ENCODE measurements at regions not wholly inside any gene's neighbourhood (a gene's known extent, or its start where the extent isn't known, plus 50 kb on each side); places are given as distances from the start of the nearest gene placed in this dataset.
"Not testable (repeated sequence)": the region's sequence is repeated elsewhere in the genome, so short reads cannot be mapped to it uniquely, and the experiment has no call there.

DNA sequence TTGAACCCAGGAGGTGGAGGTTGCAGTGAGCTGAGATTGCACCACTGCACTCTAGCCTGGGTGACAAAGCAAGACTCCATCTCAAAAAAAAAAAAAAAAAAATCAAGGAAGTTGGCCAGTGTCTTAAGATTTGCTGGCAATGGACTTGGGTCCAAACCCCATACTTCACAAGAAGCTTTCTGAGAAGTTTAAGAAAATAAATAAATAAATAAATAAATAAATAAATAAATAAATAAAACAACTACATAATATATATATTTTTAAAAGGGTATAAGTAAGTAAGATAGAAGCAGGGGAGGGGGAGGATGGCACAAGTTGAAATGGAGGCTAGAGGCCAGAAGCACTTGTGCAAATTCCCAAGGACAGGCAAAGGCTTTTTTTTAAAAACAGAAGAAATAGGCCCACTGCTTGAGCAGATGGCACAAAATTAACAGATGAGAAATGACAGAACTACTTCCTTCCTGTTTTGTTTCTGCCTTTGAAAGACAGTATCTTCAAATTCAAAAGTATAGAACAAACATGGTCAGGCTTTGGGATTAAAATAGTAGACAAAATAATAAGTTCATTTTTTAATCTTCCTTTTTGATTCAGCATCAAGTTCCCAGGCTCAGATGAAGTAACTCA, 287.7 kb downstream of the ALDH8A1 start:
- Histone ChIP-seq H3K9me3 (no peaks in the 10 kb centered on the region), H3K4me2 (no peak overlapping the region), H3K27ac (no peak overlapping the region; a peak in 1 of 6 replicates), H3K4me1 (peaks cover 32% of the 10 kb centered on the region), H3K4me3 (no peak overlapping the region)
- ChIA-PET POLR2A (interaction anchor here (0.7 kb wide), 1 partner anchor 547 kb away, joined by 5 read pairs; no protein-coding TSS in a partner anchor), CTCF (no interaction called here)
- TF ChIP-seq ZFP36 (IDR thresholded peaks at IDR 0.05; ENCODE audit: borderline replicate concordance, partially characterized antibody) = no peak
- peak; percentile 82 for TF ChIP-seq ZC3H11A (IDR thresholded peaks at IDR 0.05)
- TF ChIP-seq, protein P1, sequence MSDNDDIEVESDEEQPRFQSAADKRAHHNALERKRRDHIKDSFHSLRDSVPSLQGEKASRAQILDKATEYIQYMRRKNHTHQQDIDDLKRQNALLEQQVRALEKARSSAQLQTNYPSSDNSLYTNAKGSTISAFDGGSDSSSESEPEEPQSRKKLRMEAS (IDR thresholded peaks at IDR 0.05) = no peak
- no peak for TF ChIP-seq PHF8 (IDR thresholded peaks at IDR 0.05; ENCODE audit: borderline replicate concordance, low read depth)
- ATAC-seq (no peak), DNase-seq (ENCODE audit: low read depth in 1 of 2, low spot score in 1 of 2) (no peak), FAIRE-seq (no peak)

DNA sequence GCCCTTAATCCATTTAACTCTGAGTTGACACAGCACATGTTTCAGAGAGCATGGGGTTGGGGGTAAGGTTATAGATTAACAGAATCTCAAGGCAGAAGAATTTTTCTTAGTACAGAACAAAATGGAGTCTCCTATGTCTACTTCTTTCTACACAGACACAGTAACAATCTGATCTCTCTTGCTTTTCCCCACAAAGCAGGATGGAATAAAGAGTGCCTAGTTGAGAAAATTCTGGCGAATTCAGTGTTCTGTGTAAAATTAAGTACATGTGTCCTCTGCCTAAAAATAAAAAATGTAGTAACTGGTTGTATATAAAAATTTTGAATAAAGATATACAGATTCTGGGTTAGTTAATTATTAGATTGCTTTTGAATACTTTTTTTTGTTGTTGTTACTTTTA, 290.0 kb downstream of the ALDH8A1 start:
- POLR2A ChIA-PET; CTCF ChIA-PET; DNase-seq (ENCODE audit: low read depth in 1 of 2, low spot score in 1 of 2); ATAC-seq; FAIRE-seq; H3K4me3 ChIP-seq; H3K9me3 ChIP-seq: not testable (repeated sequence)
- TF ChIP-seq HOXB5 (CRISPR knock-in tag; IDR thresholded peaks at IDR 0.05) (peak; percentile 89), EHF (CRISPR knock-in tag; IDR thresholded peaks at IDR 0.05) (peak; percentile 90), FOXS1 (CRISPR knock-in tag; IDR thresholded peaks at IDR 0.05) (peak; percentile 84; the same call in 1 of the 2 replicates), HOXB13 (CRISPR knock-in tag; IDR thresholded peaks at IDR 0.05; ENCODE audit: low read depth) (peak; percentile 70; the same call in 1 of the 2 replicates), ZNF302 (CRISPR knock-in tag; IDR thresholded peaks at IDR 0.05) (peak; percentile 78; the same call in 1 of the 2 replicates)
- TF ChIP-seq, protein P2, sequence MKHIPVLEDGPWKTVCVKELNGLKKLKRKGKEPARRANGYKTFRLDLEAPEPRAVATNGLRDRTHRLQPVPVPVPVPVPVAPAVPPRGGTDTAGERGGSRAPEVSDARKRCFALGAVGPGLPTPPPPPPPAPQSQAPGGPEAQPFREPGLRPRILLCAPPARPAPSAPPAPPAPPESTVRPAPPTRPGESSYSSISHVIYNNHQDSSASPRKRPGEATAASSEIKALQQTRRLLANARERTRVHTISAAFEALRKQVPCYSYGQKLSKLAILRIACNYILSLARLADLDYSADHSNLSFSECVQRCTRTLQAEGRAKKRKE (CRISPR knock-in tag; IDR thresholded peaks at IDR 0.05; ENCODE audit: low read depth) = 0 out of 2 replicates have a peak, but pooled peaks have one; percentile 34
- peak overlapping the region; percentile 24; the same call in 2 of the 3 replicates for H3K4me2 ChIP-seq
- H3K27ac ChIP-seq = peak overlapping the region; percentile 37 to 65; a peak in 4 of 6 replicates
- 46% methylated on average over 1 of the region's 1 CpG for WGBS (ENCODE audit: missing lambda C conversion rate)
- H3K4me1 ChIP-seq = peaks cover 32% of the 10 kb centered on the region

DNA sequence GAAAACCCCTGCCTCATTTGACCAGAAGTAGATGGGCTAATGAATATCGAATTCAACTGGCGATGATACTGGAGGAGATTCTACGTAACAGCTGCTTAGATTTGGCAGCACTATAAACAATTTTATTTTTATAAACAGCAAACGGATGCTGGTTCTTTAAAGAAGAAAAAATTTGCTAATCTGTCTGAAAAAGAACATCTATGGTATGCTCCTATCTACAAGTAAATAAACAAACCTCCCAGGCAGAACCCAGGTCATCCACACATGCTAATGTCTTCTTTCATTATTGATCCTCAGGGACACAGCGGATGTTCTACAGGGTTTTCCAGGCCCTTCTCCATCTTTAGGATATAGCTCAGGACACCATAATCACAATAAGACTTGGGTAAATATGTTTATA, 291.3 kb downstream of the ALDH8A1 start:
- POLR2A ChIA-PET = no interaction called here
- ATAC-seq = no peak
- peaks cover 24% of the 10 kb centered on the region for H3K4me1 ChIP-seq
- DNase-seq (ENCODE audit: low read depth in 1 of 2, low spot score in 1 of 2) = no peak
- H3K4me2 ChIP-seq = peak overlapping the region; percentile 33; the same call in 1 of the 3 replicates
- CTCF ChIA-PET = no interaction called here
- H3K4me3 ChIP-seq = no peak overlapping the region
- FAIRE-seq = no peak
- 89% methylated on average over 5 of the region's 5 CpGs for WGBS (ENCODE audit: missing lambda C conversion rate)
- peak overlapping the region; percentile 41 to 65; a peak in 4 of 6 replicates for H3K27ac ChIP-seq
- TF ChIP-seq CEBPB (IDR thresholded peaks at IDR 0.05) (no peak), CHD2 (IDR thresholded peaks at IDR 0.05; ENCODE audit: low read length, partially characterized antibody) (no peak), EHMT2 (IDR thresholded peaks at IDR 0.05; ENCODE audit: low read depth) (no peak), NR3C1 (IDR thresholded peaks at IDR 0.05) (no peak), JUNB (IDR thresholded peaks at IDR 0.05) (no peak), FOSL2 (IDR thresholded peaks at IDR 0.05) (no peak), FOSL2 (CRISPR knock-in tag; IDR thresholded peaks at IDR 0.05) (no peak)
- TF ChIP-seq, protein P3, sequence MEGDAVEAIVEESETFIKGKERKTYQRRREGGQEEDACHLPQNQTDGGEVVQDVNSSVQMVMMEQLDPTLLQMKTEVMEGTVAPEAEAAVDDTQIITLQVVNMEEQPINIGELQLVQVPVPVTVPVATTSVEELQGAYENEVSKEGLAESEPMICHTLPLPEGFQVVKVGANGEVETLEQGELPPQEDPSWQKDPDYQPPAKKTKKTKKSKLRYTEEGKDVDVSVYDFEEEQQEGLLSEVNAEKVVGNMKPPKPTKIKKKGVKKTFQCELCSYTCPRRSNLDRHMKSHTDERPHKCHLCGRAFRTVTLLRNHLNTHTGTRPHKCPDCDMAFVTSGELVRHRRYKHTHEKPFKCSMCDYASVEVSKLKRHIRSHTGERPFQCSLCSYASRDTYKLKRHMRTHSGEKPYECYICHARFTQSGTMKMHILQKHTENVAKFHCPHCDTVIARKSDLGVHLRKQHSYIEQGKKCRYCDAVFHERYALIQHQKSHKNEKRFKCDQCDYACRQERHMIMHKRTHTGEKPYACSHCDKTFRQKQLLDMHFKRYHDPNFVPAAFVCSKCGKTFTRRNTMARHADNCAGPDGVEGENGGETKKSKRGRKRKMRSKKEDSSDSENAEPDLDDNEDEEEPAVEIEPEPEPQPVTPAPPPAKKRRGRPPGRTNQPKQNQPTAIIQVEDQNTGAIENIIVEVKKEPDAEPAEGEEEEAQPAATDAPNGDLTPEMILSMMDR (IDR thresholded peaks at IDR 0.05) = no peak
- TF ChIP-seq, protein P4, sequence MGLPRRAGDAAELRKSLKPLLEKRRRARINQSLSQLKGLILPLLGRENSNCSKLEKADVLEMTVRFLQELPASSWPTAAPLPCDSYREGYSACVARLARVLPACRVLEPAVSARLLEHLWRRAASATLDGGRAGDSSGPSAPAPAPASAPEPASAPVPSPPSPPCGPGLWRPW (IDR thresholded peaks at IDR 0.05) = no peak
- H3K9me3 ChIP-seq = no peaks in the 10 kb centered on the region
